ENCODE measurements at regions not wholly inside any gene's neighbourhood (a gene's known extent, or its start where the extent isn't known, plus 50 kb on each side); places are given as distances from the start of the nearest gene placed in this dataset.

GRCh38 chr14:36070031-36070719, 106.3 kb downstream of the PTCSC3 start:
- no peaks in the 10 kb centered on the region for H3K9me3 Mint-ChIP-seq (ENCODE audit: low read depth)
- no peaks in the 10 kb centered on the region for H3K36me3 Mint-ChIP-seq (ENCODE audit: low read depth)
- H3K27me3 Mint-ChIP-seq (ENCODE audit: low read depth): peaks cover 5% of the 10 kb centered on the region
- H3K4me1 Mint-ChIP-seq (ENCODE audit: low read depth): peaks cover 21% of the 10 kb centered on the region
- H3K27ac Mint-ChIP-seq (ENCODE audit: unreplicated experiment): no peak overlapping the region
- H3K4me3 Mint-ChIP-seq (ENCODE audit: unreplicated experiment): no peak overlapping the region
- TF ChIP-seq CTCF (IDR thresholded peaks at IDR 0.05): peak; percentile 88
- DNase-seq (ENCODE audit: low spot score): no peak

DNA sequence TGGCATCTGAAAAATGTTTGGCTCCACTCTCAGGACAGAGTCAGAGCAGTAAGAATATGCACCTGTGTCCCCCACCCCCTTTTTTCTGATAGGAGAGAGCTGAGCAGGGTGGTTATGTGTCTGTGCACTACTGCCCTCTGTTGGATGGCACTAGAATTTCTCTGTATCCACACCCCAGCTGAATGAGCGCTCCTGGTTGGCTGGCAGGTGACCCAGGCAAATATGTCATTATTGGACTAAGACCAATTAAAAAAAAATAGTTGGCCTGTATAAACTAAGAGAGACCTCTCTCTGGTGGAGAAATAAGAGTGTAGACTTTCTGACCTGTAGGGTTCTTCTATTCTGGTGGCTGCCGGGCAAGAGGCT, 107.0 kb downstream of the PTCSC3 start:
- H3K4me1 Mint-ChIP-seq (ENCODE audit: low read depth): peaks cover 21% of the 10 kb centered on the region
- no peak overlapping the region for H3K4me3 Mint-ChIP-seq (ENCODE audit: unreplicated experiment)
- no peaks in the 10 kb centered on the region for H3K9me3 Mint-ChIP-seq (ENCODE audit: low read depth)
- peaks cover 8% of the 10 kb centered on the region for H3K27me3 Mint-ChIP-seq (ENCODE audit: low read depth)
- H3K27ac Mint-ChIP-seq (ENCODE audit: unreplicated experiment): peak overlapping the region; percentile 75
- TF ChIP-seq CTCF (IDR thresholded peaks at IDR 0.05): peak; percentile 77
- no peak for DNase-seq (ENCODE audit: low spot score)
- no peaks in the 10 kb centered on the region for H3K36me3 Mint-ChIP-seq (ENCODE audit: low read depth)

- no peak for DNase-seq (ENCODE audit: low spot score)
- Mint-ChIP-seq H3K9me3 (ENCODE audit: low read depth) (no peaks in the 10 kb centered on the region), H3K4me1 (ENCODE audit: low read depth) (peaks cover 21% of the 10 kb centered on the region), H3K4me3 (ENCODE audit: unreplicated experiment) (no peak overlapping the region), H3K27me3 (ENCODE audit: low read depth) (peaks cover 8% of the 10 kb centered on the region), H3K36me3 (ENCODE audit: low read depth) (no peaks in the 10 kb centered on the region), H3K27ac (ENCODE audit: unreplicated experiment) (peak overlapping the region; percentile 75)
- no peak for TF ChIP-seq CTCF (IDR thresholded peaks at IDR 0.05)
These were observed 107.6 kb downstream of the PTCSC3 start for GRCh38 chr14:36068777-36069534.

GRCh38 chr14:36067428-36068187, 108.9 kb downstream of the PTCSC3 start:
- DNase-seq (ENCODE audit: low spot score): no peak
- no peak for TF ChIP-seq CTCF (IDR thresholded peaks at IDR 0.05)
- Mint-ChIP-seq H3K27ac (ENCODE audit: unreplicated experiment) (no peak overlapping the region), H3K4me3 (ENCODE audit: unreplicated experiment) (no peak overlapping the region), H3K36me3 (ENCODE audit: low read depth) (no peaks in the 10 kb centered on the region), H3K9me3 (ENCODE audit: low read depth) (no peaks in the 10 kb centered on the region), H3K27me3 (ENCODE audit: low read depth) (peaks cover 10% of the 10 kb centered on the region), H3K4me1 (ENCODE audit: low read depth) (peaks cover 21% of the 10 kb centered on the region)

DNA sequence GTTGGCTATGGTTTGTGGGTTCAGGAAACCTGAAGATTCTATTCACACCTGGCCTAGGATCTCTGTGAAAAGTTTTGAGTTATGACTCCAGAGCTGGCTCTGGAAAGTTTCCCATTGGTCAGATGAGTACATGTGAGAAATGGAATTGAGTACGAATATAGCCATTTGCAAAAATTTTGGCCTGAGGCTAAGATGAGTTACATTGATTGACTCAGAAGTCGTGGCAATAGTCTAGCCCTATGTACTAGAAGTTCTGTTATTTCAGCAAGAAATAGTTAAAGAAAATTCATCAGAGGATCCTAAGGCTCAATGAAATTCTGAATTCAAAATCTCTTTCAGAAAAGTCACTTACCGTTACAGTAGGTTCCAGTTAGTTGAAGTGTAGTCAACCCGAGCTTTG, 109.9 kb downstream of the PTCSC3 start:
- TF ChIP-seq CTCF (IDR thresholded peaks at IDR 0.05): no peak
- peaks cover 21% of the 10 kb centered on the region for H3K4me1 Mint-ChIP-seq (ENCODE audit: low read depth)
- no peak overlapping the region for H3K4me3 Mint-ChIP-seq (ENCODE audit: unreplicated experiment)
- H3K9me3 Mint-ChIP-seq (ENCODE audit: low read depth): no peaks in the 10 kb centered on the region
- H3K36me3 Mint-ChIP-seq (ENCODE audit: low read depth): no peaks in the 10 kb centered on the region
- H3K27me3 Mint-ChIP-seq (ENCODE audit: low read depth): peaks cover 13% of the 10 kb centered on the region
- DNase-seq (ENCODE audit: low spot score): no peak
- H3K27ac Mint-ChIP-seq (ENCODE audit: unreplicated experiment): no peak overlapping the region
